Neural cell (in vitro differentiated cells): ENCODE measurements at regions not wholly inside any gene's neighbourhood (a gene's known extent, or its start where the extent isn't known, plus 50 kb on each side); places are given as distances from the start of the nearest gene placed in this dataset.

Experiments
- H2AFZ ChIP-seq: fragments of 200-600, 300-800 bp; sonication (generic), shearing (Covaris generic); 2 replicates; pipeline ENCODE4 v1.6.0; 2014; ENCODE audit warnings: low read depth, mild to moderate bottlenecking, antibody characterized with exemption, low read length, moderate library complexity
- H3F3A ChIP-seq: fragments of 200-600 bp; shearing (Covaris generic); 2 replicates; pipeline ENCODE4 v1.6.1; 2016; ENCODE audit warnings: mild to moderate bottlenecking, moderate library complexity, mixed read lengths, antibody characterized with exemption, low read length; ENCODE audit not compliant: insufficient read depth, poor library complexity, severe bottlenecking
- H3K27ac ChIP-seq: fragments of 200-600, 300-800 bp; sonication (generic), shearing (Covaris generic); 2 replicates; pipeline ENCODE4 v1.5.1; 2014; ENCODE audit warnings: mild to moderate bottlenecking, low read length, moderate library complexity
- H3K27me3 ChIP-seq: fragments of 300-800, 200-600 bp; sonication (generic), shearing (Covaris generic); 2 replicates; pipeline ENCODE4 v1.6.0; 2014; ENCODE audit warnings: mild to moderate bottlenecking, low read depth, low read length, moderate library complexity; ENCODE audit not compliant: insufficient read depth
- H3K36me3 ChIP-seq: fragments of 300-800, 200-600 bp; sonication (generic), shearing (Covaris generic); 2 replicates; pipeline ENCODE4 v1.5.1; 2014; ENCODE audit warnings: mild to moderate bottlenecking, antibody characterized with exemption, low read length, moderate library complexity; ENCODE audit not compliant: insufficient read depth
- H3K4me2 ChIP-seq: fragments of 300-800, 200-600 bp; sonication (generic), shearing (Covaris generic); 2 replicates; pipeline ENCODE4 v1.6.0; 2014; ENCODE audit warnings: mild to moderate bottlenecking, low read length
- H3K4me3 ChIP-seq: fragments of 300-800, 200-600 bp; sonication (generic), shearing (Covaris generic); 2 replicates; pipeline ENCODE4 v1.5.1; 2014; ENCODE audit warnings: mild to moderate bottlenecking, low read length, moderate library complexity
- H3K79me2 ChIP-seq: fragments of 200-600 bp; shearing (Covaris generic); replicated peaks from 2 replicates; pipeline ENCODE4 v1.6.0; 2014; ENCODE audit warnings: mild to moderate bottlenecking, low read length, moderate library complexity; ENCODE audit not compliant: insufficient read depth
- H3K9ac ChIP-seq: fragments of 300-800, 200-600 bp; sonication (generic), shearing (Covaris generic); 2 replicates; pipeline ENCODE4 v1.6.1; 2016; ENCODE audit warnings: mild to moderate bottlenecking, low read length, mixed read lengths
- H3K9me2 ChIP-seq: fragments of 200-600 bp; shearing (Covaris generic); 2 replicates; pipeline ENCODE4 v1.6.1; 2016; ENCODE audit warnings: mild to moderate bottlenecking, low read length, mixed read lengths; ENCODE audit not compliant: insufficient read depth
- H3K9me3 ChIP-seq: fragments of 200-600, 300-800 bp; sonication (generic), shearing (Covaris generic); 2 replicates; pipeline ENCODE4 v1.6.1; 2016; ENCODE audit warnings: mild to moderate bottlenecking, mixed run types, low read length, moderate library complexity, mixed read lengths
- H4K20me1 ChIP-seq: fragments of 200-600 bp; shearing (Covaris generic); 2 replicates; pipeline ENCODE4 v1.6.1; 2016; ENCODE audit warnings: mild to moderate bottlenecking, mixed run types; ENCODE audit not compliant: insufficient read depth
- CTCF ChIP-seq: fragments of 450-650 bp; IDR thresholded peaks from 2 replicates; pipeline ENCODE4 v1.5.1; 2014; ENCODE audit warnings: antibody characterized with exemption, mild to moderate bottlenecking, moderate library complexity; ENCODE audit not compliant: poor library complexity, severe bottlenecking
- EP300 ChIP-seq: fragments of 450-650 bp; conservative IDR thresholded peaks from 2 replicates; pipeline ENCODE4 v1.6.1; 2014; ENCODE audit warnings: antibody characterized with exemption, mild to moderate bottlenecking, moderate library complexity; ENCODE audit not compliant: poor library complexity, severe bottlenecking
- EZH2 ChIP-seq: fragments of 200-600, 300-800 bp; shearing (Covaris generic), sonication (generic); IDR thresholded peaks from 2 replicates; pipeline ENCODE4 v1.6.1; 2014; ENCODE audit warnings: antibody characterized with exemption, low read length, borderline replicate concordance, mild to moderate bottlenecking; ENCODE audit not compliant: insufficient read depth, poor library complexity, severe bottlenecking
- MXI1 ChIP-seq: fragments of 450-650 bp; conservative IDR thresholded peaks from 2 replicates; pipeline ENCODE4 v1.6.1; 2014; ENCODE audit warnings: antibody characterized with exemption, mild to moderate bottlenecking; ENCODE audit not compliant: poor library complexity, severe bottlenecking
- POLR2AphosphoS5 ChIP-seq: IDR thresholded peaks from 2 replicates; pipeline ENCODE4 v1.6.1; 2012
- RAD21 ChIP-seq: fragments of 450-650 bp; conservative IDR thresholded peaks from 2 replicates; pipeline ENCODE4 v1.6.1; 2014; ENCODE audit warnings: antibody characterized with exemption, mild to moderate bottlenecking, moderate library complexity
- REST ChIP-seq: IDR thresholded peaks from 2 replicates; pipeline ENCODE4 v1.6.1; 2012; ENCODE audit warnings: borderline replicate concordance
- SMC3 ChIP-seq: fragments of 450-650 bp; conservative IDR thresholded peaks from 2 replicates; pipeline ENCODE4 v1.6.1; 2014; ENCODE audit warnings: antibody characterized with exemption, mild to moderate bottlenecking, moderate library complexity; ENCODE audit not compliant: poor library complexity
- TAF1 ChIP-seq: IDR thresholded peaks from 2 replicates; pipeline ENCODE4 v1.6.1; 2012; ENCODE audit warnings: low read depth

GRCh38 chr13:21901336-21901735, 230.5 kb downstream of the FGF9 start:
- H3K4me3 ChIP-seq = no peak overlapping the region
- H3K36me3 ChIP-seq = no peaks in the 10 kb centered on the region
- no peak for TF ChIP-seq EZH2
- no peak for TF ChIP-seq CTCF
- no peak for TF ChIP-seq TAF1
- no peak for TF ChIP-seq REST
- no peak for TF ChIP-seq SMC3
- TF ChIP-seq RAD21 = no peak
- no peak for TF ChIP-seq POLR2AphosphoS5
- no peak for TF ChIP-seq EP300
- H4K20me1 ChIP-seq = no peaks in the 10 kb centered on the region
- no peaks in the 10 kb centered on the region for H3K79me2 ChIP-seq
- H3F3A ChIP-seq = no peaks in the 10 kb centered on the region
- H3K27ac ChIP-seq = no peak overlapping the region
- no peaks in the 10 kb centered on the region for H3K27me3 ChIP-seq
- H3K9me3 ChIP-seq = no peaks in the 10 kb centered on the region
- no peak overlapping the region for H3K9ac ChIP-seq
- H3K4me2 ChIP-seq = no peak overlapping the region
- H2AFZ ChIP-seq = no peak overlapping the region
- no peaks in the 10 kb centered on the region for H3K9me2 ChIP-seq

- Histone ChIP-seq H3K79me2 (no peaks in the 10 kb centered on the region), H3K9me3 (no peaks in the 10 kb centered on the region), H2AFZ (no peak overlapping the region), H3F3A (no peaks in the 10 kb centered on the region), H3K27me3 (no peaks in the 10 kb centered on the region), H3K9ac (no peak overlapping the region), H3K4me2 (no peak overlapping the region), H3K36me3 (no peaks in the 10 kb centered on the region), H4K20me1 (no peaks in the 10 kb centered on the region), H3K4me3 (no peak overlapping the region), H3K9me2 (no peaks in the 10 kb centered on the region), H3K27ac (no peak overlapping the region)
- no peak for TF ChIP-seq REST
- TF ChIP-seq TAF1 = no peak
- TF ChIP-seq EZH2 = no peak
- TF ChIP-seq SMC3 = no peak
- no peak for TF ChIP-seq CTCF
- no peak for TF ChIP-seq EP300
- TF ChIP-seq POLR2AphosphoS5 = no peak
- TF ChIP-seq RAD21 = no peak
- no peak for TF ChIP-seq MXI1
Observed at GRCh38 chr13:21901811-21902708, 231.2 kb downstream of the FGF9 start.
